ENCODE measurements at regions not wholly inside any gene's neighbourhood (a gene's known extent, or its start where the extent isn't known, plus 50 kb on each side); places are given as distances from the start of the nearest gene placed in this dataset.
"Not testable (repeated sequence)": the region's sequence is repeated elsewhere in the genome, so short reads cannot be mapped to it uniquely, and the experiment has no call there.

DNA sequence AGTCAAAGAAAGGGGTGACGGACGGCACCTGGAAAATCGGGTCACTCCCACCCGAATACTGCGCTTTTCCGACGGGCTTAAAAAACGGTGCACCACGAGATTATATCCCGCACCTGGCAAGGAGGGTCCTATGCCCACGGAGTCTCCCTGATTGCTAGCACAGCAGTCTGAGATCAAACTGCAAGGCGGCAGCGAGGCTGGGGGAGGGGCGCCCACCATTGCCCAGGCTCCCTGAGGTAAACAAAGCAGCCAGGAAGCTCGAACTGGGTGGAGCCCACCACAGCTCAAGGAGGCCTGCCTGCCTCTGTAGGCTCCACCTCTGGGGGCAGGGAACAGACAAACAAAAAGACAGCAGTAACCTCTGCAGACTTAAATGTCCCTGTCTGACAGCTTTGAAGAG is 335.7 kb downstream of the SEC16B start:
- not testable (repeated sequence) for DNase-seq

DNA sequence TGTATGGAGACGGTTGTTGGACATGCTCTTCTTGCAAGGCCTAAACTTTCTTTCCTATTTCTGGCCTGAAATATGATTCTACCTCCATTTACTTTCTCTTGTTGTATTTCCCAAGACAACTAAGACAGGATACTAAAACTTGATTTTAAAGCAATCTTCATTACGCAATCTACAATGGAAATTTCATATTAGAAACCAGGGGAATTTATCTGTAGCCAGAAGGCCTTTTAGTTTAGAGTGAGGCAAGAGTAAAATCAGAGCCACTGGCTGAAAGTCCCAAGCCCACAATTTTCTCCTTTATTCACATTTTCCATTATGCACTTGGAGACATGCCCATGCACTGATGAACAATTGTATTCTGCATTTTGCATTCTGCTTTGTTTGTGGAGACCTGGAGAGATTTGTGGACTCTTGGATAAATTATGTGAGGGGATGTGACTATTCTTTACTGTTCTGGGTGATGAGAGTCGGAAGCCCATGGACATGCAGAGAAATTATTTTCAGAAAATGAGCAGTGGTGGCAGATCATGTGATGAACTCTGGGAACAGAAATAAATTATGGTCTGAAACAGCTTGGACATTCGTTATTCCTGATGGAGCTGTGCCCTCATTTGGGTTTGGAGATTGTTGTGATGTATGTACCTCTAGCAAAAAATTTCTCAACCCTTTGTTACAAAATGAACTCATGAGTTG is 336.8 kb downstream of the SEC16B start:
- DNase-seq, result no peak

DNA sequence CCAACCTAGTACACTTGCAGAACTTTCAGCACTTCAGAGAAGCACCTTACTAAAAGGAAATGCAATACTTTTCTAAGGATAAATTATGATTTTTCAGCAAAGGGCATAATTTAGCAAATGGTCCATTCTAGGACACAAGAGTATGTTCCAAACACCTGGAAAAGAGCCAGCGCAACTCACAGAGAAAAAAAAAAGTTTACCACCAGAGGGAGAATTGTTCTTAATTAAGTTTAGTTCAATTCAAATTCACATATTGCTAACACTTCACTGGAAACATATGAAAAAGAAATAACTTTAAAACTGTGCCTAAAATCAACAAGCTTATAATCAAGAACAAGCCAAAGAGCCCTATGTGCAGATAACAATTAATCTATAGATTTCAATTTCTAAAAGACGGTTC is 338.1 kb downstream of the SEC16B start:
- DNase-seq, result no peak

GRCh38 chr1:177629526-177629925 is 340.3 kb downstream of the SEC16B start:
- no peak for DNase-seq

DNA sequence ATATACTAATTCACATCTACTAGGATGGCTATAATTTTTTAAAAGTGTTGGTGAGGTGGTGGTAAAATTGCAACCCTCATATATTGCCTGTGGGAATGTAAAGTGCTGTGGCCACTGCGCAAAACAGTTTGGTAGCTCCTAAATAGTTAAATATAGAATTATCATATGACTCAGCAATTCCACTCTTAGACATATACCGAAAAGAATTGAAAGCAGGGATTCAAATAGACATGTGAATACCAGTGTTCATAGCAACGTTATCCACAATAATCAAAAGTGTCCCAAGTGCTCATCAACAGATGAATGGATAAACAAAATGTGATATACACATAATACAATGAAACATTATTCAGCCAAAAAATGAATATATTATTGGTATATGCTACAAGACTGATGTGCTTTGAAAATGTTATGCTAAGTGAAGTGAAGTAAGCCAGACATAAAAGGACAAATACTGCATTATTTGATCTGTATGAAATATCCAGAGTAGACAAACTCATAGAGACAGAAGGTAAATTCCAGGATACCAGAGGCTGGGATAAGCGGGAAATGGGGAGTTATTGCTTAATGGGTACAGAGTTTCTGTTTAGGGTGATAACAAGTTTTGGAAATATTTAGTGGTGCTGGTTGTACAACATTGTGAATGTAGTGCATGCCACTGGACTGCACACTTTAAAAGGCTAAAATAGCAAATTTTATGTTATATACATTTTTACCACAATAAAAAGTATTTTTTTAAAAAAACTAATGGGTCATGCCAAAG is 342.5 kb downstream of the SEC16B start:
- no peak for DNase-seq

- no peak for DNase-seq
Observed at GRCh38 chr1:177620636-177621190, 349.1 kb downstream of the SEC16B start.

DNA sequence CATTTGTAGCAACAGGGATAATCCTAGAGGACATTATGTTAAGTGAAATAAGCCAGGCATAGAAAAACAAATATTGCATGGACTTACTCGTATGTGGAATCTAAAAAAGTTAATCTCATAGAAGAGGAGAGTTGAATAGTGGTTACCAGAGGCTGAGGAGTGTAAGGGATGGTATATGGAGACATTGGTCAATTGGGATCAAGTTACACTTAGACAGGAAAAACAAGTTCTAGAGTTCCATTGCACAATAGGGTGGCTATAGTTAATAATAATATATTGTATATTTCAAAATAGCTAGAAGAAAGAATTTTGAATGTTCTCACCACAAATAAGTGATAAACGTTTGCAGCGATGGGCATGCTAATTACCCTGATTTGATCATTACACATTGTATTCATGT is 354.6 kb downstream of the SEC16B start:
- no peak for DNase-seq

DNA sequence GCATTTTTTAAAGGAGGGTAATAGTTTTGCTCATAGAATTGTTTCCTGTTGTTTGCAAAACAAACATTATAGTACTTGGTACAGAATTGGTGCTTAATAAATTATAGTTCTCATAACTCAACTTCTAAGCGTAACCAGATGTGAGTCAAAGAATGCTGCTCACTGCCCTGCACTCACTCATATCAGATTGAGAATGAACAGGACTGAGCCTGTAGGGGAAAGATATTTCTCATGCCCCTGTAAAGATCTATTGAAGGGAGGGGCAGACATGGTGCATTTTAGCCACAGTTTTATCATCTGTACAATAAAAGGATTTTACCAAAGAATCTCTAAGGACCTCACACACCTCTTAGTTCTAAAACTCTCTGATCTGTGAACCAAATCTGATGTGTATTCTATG is 358.5 kb downstream of the SEC16B start:
- no peak for DNase-seq

DNA sequence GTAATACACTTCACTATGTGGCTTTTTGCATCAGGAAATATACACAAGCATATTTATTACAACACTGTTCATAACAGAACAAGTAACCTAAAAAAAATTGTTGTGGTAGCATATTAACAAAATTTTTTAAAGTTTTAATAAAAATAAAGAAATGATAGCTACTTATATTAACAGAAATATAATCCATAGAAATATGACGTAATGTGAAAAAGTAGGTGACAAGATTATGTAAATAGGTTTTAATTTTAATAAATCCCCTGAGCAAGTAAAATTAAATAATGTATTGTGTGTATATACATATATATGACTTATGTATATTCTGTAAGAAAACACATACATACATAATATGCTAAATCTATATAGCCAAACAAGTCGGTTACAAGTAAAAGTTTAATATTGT is 359.9 kb downstream of the SEC16B start:
- no peak for DNase-seq

DNA sequence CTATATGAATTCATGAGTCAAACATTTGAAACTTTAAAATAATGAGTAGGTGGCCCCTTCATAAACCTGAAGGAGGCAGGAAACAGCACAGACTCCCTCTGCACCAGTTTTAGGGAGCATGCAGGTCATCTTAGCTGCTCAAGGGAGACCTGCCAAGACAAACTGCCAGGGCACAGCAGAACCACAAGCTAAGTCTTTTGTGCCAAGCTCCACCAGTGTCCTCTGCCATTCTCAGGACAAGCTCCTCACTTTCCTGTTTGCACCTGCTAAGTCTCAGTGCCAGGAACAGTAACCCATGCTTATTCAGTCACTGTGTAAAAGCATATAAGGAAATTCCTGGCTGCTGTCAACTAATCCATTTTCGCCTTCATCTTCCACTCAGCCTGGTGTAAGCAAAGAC is 368.9 kb downstream of the SEC16B start:
- no peak for DNase-seq

GRCh38 chr1:177600321-177600720 is 369.5 kb downstream of the SEC16B start:
- DNase-seq, result no peak

DNA sequence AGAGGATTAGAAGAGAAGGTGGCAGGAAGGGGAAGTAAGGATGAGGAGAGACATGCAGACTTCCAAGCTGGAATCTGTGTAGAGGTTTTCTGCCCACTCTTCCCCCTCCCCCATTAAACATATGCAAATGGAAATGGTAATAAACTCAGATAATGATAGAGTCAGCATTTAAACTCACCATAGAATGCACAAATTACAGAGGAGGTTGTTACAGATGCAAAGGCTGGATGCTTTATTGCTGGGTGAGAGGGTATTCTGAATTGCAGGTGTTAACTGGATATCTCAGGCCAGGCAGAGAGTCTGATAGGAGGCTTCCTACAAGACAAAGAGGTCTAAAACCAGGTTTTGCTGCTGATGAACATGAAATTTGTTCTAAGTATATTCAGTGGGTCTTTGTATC is 372.5 kb downstream of the SEC16B start:
- DNase-seq, result no peak

DNA sequence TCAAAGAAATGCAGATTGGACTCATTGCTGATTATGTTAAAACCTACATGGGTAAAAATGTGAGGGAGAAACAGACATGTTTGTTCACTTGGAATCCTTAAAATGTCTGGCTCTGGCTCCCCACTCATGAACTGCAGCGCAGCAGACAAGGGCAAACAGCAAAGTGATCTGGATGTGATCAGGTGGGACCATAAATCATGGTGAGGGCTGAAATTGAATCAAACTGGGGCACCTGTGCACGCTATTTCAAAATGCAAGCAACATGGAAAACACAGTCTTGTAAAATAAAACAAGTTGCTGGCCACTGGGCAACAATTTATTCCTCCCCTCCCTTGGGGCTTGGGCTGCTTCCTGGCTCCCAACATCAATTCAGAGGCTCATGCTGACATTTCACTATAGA is 373.4 kb downstream of the SEC16B start:
- DNase-seq, result no peak

DNA sequence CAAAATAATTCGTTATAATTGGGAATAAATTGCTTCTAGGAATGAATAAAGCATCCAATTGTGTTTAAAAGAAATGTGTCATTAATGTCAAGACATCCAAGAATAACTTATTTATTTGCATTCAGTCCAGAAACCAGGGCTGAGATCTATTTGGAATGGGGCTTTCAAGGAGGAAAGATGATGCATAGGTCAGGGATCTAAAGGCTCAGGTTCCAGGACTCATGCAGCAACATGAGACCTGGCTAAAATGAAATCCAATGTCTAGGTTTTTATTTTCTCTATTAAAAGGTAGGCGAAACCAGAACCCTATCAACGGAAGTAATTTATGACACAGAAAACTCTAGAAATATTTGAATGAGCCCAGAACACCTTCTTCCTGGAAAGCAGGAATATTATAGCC is 376.8 kb downstream of the SEC16B start:
- no peak for DNase-seq

- DNase-seq, result no peak
Observed at GRCh38 chr1:177592624-177593023, 377.2 kb downstream of the SEC16B start.

DNA sequence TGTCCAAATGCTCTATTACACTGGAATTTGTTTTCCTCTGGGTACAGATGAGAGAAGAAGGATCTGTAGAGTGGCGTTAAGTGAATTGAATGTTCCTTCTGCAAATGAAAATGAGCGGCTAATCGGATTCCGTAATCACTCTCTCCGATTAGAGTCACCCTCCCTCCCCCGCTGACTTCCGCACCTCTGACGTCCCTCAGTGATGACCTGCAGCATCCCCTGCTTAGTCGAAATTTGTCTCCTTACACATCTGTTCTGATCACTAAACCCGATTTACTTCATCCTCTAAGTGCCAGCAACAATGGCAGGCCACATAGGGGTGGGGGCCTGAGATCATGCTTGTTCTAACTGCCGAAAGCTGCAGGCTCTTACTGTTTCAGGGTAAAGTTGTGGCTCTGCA is 378.7 kb downstream of the SEC16B start:
- DNase-seq, result no peak

- DNase-seq, result no peak
Observed at GRCh38 chr1:177589166-177589565, 380.7 kb downstream of the SEC16B start.

DNA sequence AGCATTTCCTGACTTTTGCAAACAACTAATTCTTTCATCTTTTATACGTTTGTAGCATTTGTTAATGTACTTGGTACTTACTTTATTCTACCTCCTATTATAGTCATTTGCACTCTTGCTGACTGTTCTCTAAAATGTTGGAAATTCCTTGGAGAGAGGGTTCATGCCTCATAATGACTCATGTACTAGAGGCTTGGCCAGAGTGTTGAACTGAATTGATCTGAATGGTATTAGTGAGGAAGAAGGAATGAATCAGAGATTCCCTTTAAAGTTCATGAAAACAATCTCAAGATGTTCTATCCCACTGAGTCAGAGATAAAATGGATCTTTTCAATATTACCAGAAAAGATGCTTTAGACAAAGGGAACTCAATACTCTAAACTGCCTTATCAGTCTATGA is 383.4 kb downstream of the SEC16B start:
- DNase-seq, result no peak

DNA sequence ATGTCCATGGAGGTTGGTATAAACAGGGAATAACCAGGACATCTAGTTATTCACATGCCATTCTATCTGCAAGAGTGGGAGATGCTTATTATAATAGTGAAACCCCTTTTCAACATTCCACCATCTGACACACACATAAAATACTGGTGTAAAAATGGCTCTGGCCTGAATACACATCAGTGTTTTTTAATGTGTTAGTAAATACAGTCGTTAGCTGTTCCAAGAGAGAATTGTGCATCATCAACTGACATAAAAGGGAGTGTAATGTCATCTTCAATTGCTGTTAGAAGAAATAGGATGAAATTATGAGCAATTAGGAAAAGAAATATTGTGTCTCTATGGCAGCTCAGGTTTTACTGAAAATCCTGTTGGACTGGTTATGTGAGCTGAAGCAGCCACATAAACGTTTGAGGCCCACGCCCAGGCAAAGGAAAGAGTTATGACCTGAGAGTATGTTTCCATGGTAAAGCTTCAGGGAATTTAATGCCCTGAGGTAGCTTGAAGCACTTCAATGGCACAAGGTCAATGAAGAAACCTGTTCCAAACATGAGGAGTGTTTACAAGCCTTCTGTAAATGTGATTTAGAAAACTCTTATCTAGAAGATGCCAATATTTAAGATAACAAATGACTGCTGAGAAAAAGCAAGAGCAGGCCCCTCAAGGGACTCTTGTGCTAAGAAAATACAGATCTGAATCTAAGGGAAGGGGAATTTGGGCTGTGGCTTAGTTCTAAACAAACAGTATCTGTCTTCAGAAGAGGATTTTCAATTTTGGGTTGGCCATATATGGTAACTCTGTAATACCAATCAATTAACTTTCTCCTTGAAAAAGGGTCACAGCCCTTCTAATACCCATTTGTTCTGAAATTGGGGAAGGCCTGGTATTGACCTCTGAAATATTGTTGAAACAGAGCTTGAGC is 384.3 kb downstream of the SEC16B start:
- no peak for DNase-seq

DNA sequence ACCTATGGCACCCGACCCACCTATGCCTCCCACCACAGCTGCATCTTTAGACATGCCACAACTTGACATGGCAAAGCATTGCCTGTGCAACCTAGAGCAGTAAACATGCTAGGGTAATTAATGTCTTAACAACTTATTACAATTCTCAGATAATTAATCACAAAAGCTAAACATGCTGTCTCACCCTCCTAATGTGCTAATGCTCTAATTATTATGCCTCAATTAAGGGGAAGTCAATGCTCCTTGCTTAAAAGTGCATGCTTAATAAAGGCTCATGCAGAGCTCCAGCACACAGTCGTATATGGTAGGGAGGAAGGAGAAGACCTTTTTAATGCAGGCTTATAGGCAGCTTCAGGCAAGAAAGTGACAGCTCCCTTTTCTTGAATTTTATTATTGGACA is 396.0 kb downstream of the SEC16B start:
- no peak for DNase-seq

- DNase-seq, result no peak
Observed at GRCh38 chr1:177571485-177572076, 398.3 kb downstream of the SEC16B start.

- no peak for DNase-seq
Observed at GRCh38 chr1:177571076-177571475, 398.8 kb downstream of the SEC16B start.

DNA sequence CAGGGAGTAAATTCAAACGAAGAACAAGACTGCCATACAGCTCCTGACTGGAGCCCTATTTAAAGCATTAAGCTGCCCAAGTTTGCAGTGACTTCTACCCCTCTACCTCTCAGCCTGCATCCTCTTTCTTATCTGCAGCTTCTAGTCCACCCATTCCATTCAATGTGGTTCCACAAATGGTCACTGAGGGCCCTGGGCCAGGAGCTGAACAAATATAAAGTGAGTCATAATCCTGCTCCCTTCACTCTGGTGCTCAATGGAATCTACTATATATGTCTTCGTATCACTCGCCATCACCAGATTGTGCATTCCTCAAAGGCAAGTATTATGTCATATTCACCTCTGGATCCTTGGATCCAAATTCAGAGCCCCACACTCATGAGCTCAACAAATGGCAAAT is 398.7 kb downstream of the BRINP2 start:
- DNase-seq, result no peak

Measured in inflammatory macrophage (primary cell).